GM21723 (cell line): ENCODE measurements at regions not wholly inside any gene's neighbourhood (a gene's known extent, or its start where the extent isn't known, plus 50 kb on each side); places are given as distances from the start of the nearest gene placed in this dataset.

Experiments
- ATAC-seq: cut with Tn5 transposase; IDR thresholded peaks from one replicate; pipeline ENCODE4 v1.9.1; 2021; ENCODE audit warnings: mild to moderate bottlenecking, moderate library complexity; ENCODE audit not compliant: unreplicated experiment

- ATAC-seq: no peak
These were observed 120.0 kb downstream of the SETD4 start for GRCh38 chr21:35940074-35940927.

- no peak for ATAC-seq
These were observed 121.9 kb downstream of the SETD4 start for GRCh38 chr21:35938446-35938845.

DNA sequence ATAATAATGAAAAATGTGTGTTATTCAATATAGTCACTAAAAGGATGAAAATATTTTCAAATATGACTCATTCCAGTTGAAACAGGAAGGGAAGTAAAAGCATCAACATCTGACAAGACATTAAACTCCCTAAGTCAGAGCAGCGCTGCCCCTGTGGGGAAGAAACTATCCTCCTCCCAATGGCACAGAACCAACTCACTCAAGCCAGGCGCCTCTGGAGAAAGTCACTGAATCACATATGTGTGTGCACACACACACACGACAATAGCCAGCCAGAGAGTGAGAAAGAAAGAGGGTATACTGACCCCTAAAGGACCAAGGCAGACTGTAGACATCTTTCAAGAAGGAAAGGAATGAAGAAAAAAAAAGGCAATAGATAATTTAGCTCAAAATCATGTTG is 126.9 kb downstream of the SETD4 start:
- no peak for ATAC-seq

DNA sequence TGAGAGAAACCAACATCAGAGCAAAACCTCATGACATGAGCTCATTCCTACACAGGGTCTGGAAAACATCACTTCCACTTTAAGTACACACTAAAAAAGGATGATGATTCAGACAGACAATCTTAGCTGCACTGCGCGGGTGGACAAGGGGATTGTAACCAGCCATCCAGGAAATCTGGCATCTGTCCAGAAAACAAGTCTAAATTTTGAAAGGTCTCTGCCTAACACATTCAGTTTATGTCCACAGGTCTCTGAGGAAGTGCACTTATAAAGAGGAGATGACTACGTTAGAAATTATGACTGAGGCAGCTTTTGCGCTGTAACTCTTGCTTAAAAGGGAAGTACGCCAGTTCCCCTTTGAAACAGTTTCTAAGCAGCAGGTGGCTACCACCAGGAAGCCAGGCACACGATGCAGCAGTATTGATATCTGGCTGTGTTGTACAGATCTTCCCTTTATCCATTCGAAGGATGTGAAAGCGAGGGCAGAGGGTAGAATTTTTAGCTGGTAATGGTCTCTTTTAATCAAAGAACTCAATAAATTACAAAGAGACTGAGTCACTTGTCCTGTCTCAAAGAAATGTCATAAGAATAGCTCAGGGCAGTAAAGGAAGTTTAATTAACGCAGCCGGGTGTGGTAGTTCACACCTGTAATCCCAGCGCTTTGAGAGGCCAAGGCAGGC is 128.0 kb downstream of the SETD4 start:
- peak; percentile 92 for ATAC-seq

GRCh38 chr21:35929901-35930300 is 130.4 kb downstream of the SETD4 start:
- no peak for ATAC-seq

GRCh38 chr21:35927262-35927661 is 133.1 kb downstream of the SETD4 start:
- no peak for ATAC-seq

DNA sequence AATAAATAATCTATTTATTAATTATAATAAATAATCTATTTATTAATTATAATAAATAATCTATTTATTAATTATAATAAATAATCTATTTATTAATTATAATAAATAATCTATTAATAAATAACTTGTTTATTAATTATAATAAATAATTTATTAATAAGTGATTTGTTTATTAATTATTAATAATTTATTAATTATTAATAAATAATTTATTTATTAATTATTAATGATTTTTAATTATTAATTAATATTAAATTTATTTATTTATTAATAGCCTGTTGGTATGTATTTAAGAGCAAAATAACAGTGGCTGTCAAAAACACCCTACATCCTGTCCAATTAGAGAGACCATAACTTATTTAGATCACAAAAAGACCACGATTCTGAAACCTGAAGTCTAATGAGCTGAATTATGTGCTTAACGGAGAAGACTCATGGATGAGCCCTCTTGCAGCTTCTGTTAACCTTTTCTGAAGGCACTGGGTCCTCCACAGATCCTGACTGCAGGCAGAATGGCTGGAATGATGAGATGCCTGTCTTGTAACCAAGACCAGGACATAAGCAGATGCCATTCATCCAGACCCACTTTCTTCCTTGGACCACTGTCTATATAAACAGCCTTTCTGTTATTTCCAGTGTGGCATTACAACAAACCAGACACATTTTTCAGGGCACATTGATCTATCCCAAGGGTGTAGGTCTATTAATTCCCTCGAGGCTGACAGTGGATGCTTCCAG is 134.2 kb downstream of the SETD4 start:
- ATAC-seq: no peak

DNA sequence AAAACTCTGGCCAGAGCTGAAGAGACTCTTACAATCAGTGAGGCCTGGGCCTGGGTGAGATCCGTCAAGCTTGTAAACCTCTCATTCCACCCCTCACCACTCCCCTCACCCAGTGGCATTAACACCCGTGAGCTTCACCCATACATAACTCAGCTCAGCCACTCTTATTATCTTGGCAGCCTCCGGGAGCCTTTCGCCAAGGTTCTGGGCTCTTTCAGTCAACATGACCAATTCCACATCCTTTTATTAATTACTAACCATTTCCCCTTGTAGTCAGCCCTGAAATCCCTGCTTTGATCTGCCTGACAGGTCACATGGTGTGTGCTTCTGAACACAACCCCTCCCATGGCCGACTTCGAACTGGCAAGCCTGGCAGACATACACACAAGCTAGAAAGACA is 134.8 kb downstream of the SETD4 start:
- ATAC-seq: no peak

GRCh38 chr21:35924714-35925301 is 135.5 kb downstream of the SETD4 start:
- ATAC-seq: no peak

GRCh38 chr21:35923971-35924370 is 136.4 kb downstream of the SETD4 start:
- ATAC-seq: no peak

GRCh38 chr21:35922618-35923017 is 137.7 kb downstream of the SETD4 start:
- ATAC-seq: no peak

- ATAC-seq: no peak
These were observed 138.9 kb downstream of the SETD4 start for GRCh38 chr21:35921471-35921870.

GRCh38 chr21:35920436-35920835 is 139.9 kb downstream of the SETD4 start:
- no peak for ATAC-seq

DNA sequence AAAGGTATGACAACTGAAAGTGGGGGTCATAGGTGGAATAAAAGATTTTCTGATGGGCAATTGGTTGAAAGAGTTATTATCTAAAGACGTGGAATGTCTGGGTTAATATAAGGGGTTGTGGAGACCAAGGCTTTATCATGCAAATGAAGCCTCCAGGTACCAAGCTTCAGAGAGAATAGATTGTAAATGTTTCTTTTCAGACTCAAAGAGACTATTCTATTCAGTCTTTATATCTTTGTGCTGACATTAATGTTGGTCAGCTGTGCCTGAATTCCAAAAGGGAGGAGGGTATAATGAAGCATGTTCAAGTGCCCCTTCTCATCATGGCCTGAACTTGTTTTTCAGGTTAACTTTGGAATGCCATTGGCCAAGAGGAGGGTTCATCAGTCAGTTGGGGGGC is 145.3 kb downstream of the SETD4 start:
- no peak for ATAC-seq

DNA sequence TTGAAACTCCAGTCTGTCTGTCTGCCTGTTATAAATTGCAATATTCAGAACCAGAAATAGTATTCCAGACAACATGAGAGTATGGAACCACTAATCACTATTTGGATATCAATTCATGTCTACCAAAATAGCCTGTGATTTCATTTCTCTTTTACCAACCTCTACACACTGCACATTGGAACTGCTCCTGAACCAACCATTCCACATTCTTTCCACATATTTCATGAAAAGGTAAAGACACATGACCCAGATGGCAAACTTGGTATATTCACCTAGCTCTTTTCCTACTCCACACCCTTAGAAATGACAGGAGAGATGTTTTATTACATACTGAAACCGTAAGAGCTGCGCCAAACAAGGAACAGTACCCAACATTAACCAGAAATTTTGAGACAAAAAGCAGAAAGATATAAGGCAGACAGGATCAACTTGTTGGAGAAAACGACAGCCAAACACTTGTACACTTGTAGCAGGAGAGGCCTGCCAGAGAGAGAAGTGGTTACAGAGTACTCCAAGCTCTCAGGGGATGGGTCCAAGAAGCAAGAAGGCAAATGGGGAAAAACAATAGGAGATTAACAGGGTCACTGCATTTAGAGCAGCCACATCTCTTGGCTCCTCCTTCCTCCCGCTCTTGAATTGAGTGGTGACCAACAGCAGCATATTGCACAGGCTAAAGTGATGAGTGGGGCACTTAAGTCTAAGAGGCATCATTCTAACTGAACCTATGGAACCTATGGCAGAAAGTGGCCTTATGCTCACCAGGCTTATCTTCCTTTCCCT is 148.7 kb downstream of the SETD4 start:
- ATAC-seq: no peak

DNA sequence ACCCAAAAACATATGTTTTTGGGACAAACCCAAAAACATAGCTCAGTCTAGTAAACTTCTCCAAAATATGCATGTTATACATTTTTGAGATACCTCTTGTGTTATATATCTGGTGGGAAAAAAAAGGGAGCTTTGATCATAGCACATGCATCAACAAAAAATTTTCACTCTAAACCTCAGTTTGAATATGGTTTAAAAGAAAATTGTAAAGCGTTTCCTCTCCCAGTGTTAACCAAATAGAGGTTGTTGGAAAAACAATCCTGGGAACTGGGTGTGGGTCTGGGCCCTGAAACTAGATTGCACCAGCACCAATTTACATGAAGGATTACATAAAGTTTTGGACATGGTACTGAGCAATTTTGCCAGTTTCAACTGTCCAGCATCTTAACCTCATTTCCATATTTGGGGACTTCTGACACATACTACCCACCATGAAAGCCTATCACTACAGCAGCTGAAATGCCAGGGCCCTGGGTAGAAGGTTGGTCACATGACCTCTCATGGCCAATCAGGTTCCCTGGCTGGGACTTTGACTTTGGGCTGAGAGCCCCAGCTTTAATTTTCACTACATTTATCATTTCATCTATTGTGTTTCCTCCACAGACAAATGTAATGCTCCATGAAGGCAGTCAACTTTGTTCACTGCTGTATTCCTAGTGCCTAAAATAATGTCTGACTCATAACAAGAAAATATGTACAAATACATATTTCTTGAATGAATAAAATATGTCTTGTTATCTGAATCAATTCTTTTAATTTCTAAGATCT is 150.7 kb downstream of the SETD4 start:
- ATAC-seq: no peak

GRCh38 chr21:35908311-35909078 is 151.8 kb downstream of the SETD4 start:
- no peak for ATAC-seq

DNA sequence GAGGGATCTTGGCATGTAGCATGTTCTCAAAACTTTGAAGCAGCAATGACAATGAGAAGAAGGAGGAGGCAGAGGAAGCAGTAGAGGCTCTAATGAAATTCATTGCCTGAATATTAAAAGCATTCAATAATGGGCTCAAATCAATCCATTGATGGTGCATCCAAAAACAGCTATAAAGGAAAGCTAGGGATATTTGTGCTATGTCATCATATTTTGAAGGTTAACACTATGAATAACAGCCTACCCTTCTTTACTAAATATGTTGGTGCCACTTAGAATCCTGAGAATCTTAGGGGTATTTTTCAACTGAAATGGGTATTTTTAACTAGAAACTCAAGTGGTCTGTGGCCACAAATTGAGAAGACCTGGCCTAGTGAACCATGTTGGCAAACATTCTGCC is 153.7 kb downstream of the SETD4 start:
- ATAC-seq: no peak

DNA sequence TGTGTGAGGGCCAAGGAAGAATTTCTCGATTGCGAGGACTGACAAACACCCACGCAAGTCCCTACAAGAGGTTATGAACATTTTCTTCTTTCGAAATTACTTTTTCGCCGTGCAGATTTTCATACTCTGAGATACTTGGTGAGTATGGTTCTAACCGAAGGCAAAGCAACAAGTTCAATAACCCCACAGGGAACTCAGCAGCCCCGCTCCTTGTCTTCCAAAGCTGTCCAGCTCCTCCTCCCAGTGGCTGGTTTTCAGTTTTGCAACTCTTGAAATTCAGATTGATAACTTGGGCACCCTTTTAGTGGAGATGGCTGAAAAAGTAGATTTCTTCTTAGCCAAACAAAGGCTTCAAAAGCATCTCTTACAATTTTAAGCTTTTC is 154.4 kb downstream of the SETD4 start:
- no peak for ATAC-seq
